ENCODE measurements at regions not wholly inside any gene's neighbourhood (a gene's known extent, or its start where the extent isn't known, plus 50 kb on each side); places are given as distances from the start of the nearest gene placed in this dataset.
A peak's percentile ranks its signal among the peaks of the same experiment; 100 is the strongest.

- no peaks in the 10 kb centered on the region for H3K9me3 ChIP-seq (ENCODE audit: low read depth)
- no peaks in the 10 kb centered on the region for H3K27me3 ChIP-seq
- H4K20me1 ChIP-seq (ENCODE audit: insufficient read depth, poor library complexity, severe bottlenecking), result no peaks in the 10 kb centered on the region
- WGBS (ENCODE audit: low lambda C conversion rate, missing lambda C conversion rate), result 89% methylated on average over 9 of the region's 9 CpGs
- no peak for DNase-seq (ENCODE audit: low spot score)
- no peak overlapping the region for H2AFZ ChIP-seq
- no peaks in the 10 kb centered on the region for H3K36me3 ChIP-seq (replicated peaks; ENCODE audit: insufficient read depth, low read depth)
- H3K4me3 ChIP-seq, result no peak overlapping the region
- H3K79me2 ChIP-seq, result no peaks in the 10 kb centered on the region
- H3K4me1 ChIP-seq (ENCODE audit: insufficient read depth), result no peaks in the 10 kb centered on the region
- no peak overlapping the region for H3K4me2 ChIP-seq
- TF ChIP-seq EZH2phosphoT487 (IDR thresholded peaks at IDR 0.05; ENCODE audit: low read depth, severe bottlenecking, unreplicated experiment) (no peak), EZH2 (IDR thresholded peaks at IDR 0.05; ENCODE audit: borderline replicate concordance) (no peak), CTCF (IDR thresholded peaks at IDR 0.05; ENCODE audit: poor library complexity) (no peak)
- H3K27ac ChIP-seq, result no peak overlapping the region
- no peaks in the 10 kb centered on the region for H3K9me2 ChIP-seq (replicated peaks; ENCODE audit: insufficient read depth)
Observed at GRCh38 chr5:158462349-158463114, 603.6 kb upstream of the CLINT1 start.

DNA sequence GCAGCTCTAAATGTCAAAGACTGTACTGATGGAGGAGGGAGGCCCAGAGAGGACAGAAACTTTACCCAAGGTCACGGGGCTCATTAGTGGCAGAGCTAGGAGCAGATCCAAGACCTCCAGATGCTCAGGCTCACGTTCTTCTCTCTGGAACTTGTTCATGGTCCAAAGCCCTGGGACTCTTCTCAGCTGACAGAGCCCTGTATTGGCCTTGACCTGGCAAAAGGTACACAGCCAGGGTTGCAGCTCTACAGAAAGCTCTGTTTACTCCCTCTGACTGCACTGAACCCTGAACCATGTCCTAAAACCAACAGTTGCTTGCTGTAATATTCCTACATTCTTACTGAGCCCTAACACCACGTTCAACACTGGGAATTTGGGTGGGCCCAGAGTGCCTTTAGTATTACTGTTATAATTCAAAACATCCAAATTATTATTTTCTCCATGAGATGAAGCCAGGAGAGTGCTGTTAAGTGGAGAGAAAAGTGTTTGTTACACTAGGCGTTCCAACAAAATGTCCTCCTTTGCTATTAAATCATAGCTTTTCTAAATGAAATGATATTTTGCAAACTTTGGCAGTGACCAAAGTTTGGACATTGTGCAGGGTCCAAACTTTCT is 602.4 kb upstream of the CLINT1 start:
- Histone ChIP-seq H4K20me1 (ENCODE audit: insufficient read depth, poor library complexity, severe bottlenecking) (no peaks in the 10 kb centered on the region), H2AFZ (no peak overlapping the region), H3K4me1 (ENCODE audit: insufficient read depth) (no peaks in the 10 kb centered on the region), H3K9me3 (ENCODE audit: low read depth) (no peaks in the 10 kb centered on the region), H3K4me2 (no peak overlapping the region), H3K79me2 (no peaks in the 10 kb centered on the region), H3K27ac (peak overlapping the region; percentile 11), H3K9me2 (replicated peaks; ENCODE audit: insufficient read depth) (no peaks in the 10 kb centered on the region), H3K36me3 (replicated peaks; ENCODE audit: insufficient read depth, low read depth) (no peaks in the 10 kb centered on the region), H3K27me3 (no peaks in the 10 kb centered on the region), H3K4me3 (no peak overlapping the region)
- TF ChIP-seq CTCF (IDR thresholded peaks at IDR 0.05; ENCODE audit: poor library complexity) (no peak), EZH2phosphoT487 (IDR thresholded peaks at IDR 0.05; ENCODE audit: low read depth, severe bottlenecking, unreplicated experiment) (no peak), EZH2 (IDR thresholded peaks at IDR 0.05; ENCODE audit: borderline replicate concordance) (no peak)
- DNase-seq (ENCODE audit: low spot score), result peak; percentile 20
- WGBS (ENCODE audit: low lambda C conversion rate, missing lambda C conversion rate), result 78% methylated on average over 4 of the region's 4 CpGs

DNA sequence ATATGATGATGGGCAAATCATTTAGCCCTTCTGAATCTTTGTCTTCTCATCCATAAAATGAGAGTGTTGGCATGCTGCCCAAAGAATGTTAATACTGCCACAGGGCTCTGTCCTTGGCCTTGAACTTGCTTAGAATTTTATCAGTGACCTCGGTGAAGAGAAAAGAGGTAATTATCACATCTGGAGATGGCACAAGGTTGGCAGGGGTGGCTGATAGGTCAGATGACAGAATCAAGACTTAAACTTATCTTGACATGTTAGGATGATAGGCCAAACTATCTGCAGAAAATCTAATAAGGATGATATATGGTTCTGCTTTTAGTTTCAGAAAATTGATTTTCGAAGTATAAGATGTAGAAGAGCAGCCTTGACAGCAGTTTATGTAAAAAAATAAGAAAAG is 599.1 kb upstream of the CLINT1 start:
- TF ChIP-seq CTCF (IDR thresholded peaks at IDR 0.05; ENCODE audit: poor library complexity) (no peak), EZH2phosphoT487 (IDR thresholded peaks at IDR 0.05; ENCODE audit: low read depth, severe bottlenecking, unreplicated experiment) (no peak), EZH2 (IDR thresholded peaks at IDR 0.05; ENCODE audit: borderline replicate concordance) (no peak)
- H3K79me2 ChIP-seq, result no peaks in the 10 kb centered on the region
- WGBS (ENCODE audit: low lambda C conversion rate, missing lambda C conversion rate), result 86% methylated on average over 2 of the region's 2 CpGs
- no peaks in the 10 kb centered on the region for H3K9me3 ChIP-seq (ENCODE audit: low read depth)
- H3K9me2 ChIP-seq (replicated peaks; ENCODE audit: insufficient read depth), result no peaks in the 10 kb centered on the region
- no peak for DNase-seq (ENCODE audit: low spot score)
- H3K27me3 ChIP-seq, result no peaks in the 10 kb centered on the region
- H3K4me1 ChIP-seq (ENCODE audit: insufficient read depth), result no peaks in the 10 kb centered on the region
- H4K20me1 ChIP-seq (ENCODE audit: insufficient read depth, poor library complexity, severe bottlenecking), result no peaks in the 10 kb centered on the region
- no peak overlapping the region for H3K4me2 ChIP-seq
- H2AFZ ChIP-seq, result no peak overlapping the region
- no peak overlapping the region for H3K4me3 ChIP-seq
- no peaks in the 10 kb centered on the region for H3K36me3 ChIP-seq (replicated peaks; ENCODE audit: insufficient read depth, low read depth)
- no peak overlapping the region for H3K27ac ChIP-seq
